ENCODE measurements at regions not wholly inside any gene's neighbourhood (a gene's known extent, or its start where the extent isn't known, plus 50 kb on each side); places are given as distances from the start of the nearest gene placed in this dataset.

- no peak for TF ChIP-seq CTCF (IDR thresholded peaks at IDR 0.05)
- no peak for TF ChIP-seq YY1 (IDR thresholded peaks at IDR 0.05; ENCODE audit: low read depth)
- TF ChIP-seq NFIC (IDR thresholded peaks at IDR 0.05; ENCODE audit: borderline replicate concordance): no peak
- no peak for TF ChIP-seq POLR2AphosphoS5 (IDR thresholded peaks at IDR 0.05; ENCODE audit: low read depth, low read length)
- no peak for TF ChIP-seq REST (IDR thresholded peaks at IDR 0.05; ENCODE audit: low read depth, low read length)
- TF ChIP-seq RAD21 (IDR thresholded peaks at IDR 0.05; ENCODE audit: low read length): no peak
These were observed 198.9 kb upstream of the ZC3H12C start for GRCh38 chr11:109894242-109894641.

Data from SK-N-SH (cell line).